HEK293 (cell line): ENCODE measurements at regions not wholly inside any gene's neighbourhood (a gene's known extent, or its start where the extent isn't known, plus 50 kb on each side); places are given as distances from the start of the nearest gene placed in this dataset.

Source experiments
- EGR2 ChIP-seq: fragments of 450-650 bp; formaldehyde crosslinking; IDR thresholded peaks from 2 replicates; pipeline ENCODE4 v1.5.1; 2016; ENCODE audit warnings: low read depth, missing biosample characterization, missing genetic modification characterization
- FEZF1 ChIP-seq: fragments of 450-650 bp; formaldehyde crosslinking; IDR thresholded peaks from 2 replicates; pipeline ENCODE4 v1.5.1; 2016; ENCODE audit warnings: missing biosample characterization, missing genetic modification characterization
- GLIS1 ChIP-seq: fragments of 450-650 bp; formaldehyde crosslinking; IDR thresholded peaks from 2 replicates; pipeline ENCODE4 v1.5.1; 2016; ENCODE audit warnings: missing biosample characterization, missing genetic modification characterization
- GLIS2 ChIP-seq: fragments of 450-650 bp; formaldehyde crosslinking; IDR thresholded peaks from 2 replicates; pipeline ENCODE4 v1.5.1; 2016; ENCODE audit warnings: missing biosample characterization, missing genetic modification characterization
- HOXA7 ChIP-seq: sonication (generic); formaldehyde crosslinking; IDR thresholded peaks from 2 replicates; pipeline ENCODE4 v1.8.1; 2022; ENCODE audit warnings: missing genetic modification reagents, borderline replicate concordance
- OVOL3 ChIP-seq: fragments of 450-650 bp; formaldehyde crosslinking; IDR thresholded peaks from 2 replicates; pipeline ENCODE4 v1.5.1; 2016; ENCODE audit warnings: missing biosample characterization, missing genetic modification characterization
- PRDM1 ChIP-seq: fragments of 450-650 bp; formaldehyde crosslinking; IDR thresholded peaks from 2 replicates; pipeline ENCODE4; 2016; ENCODE audit warnings: missing biosample characterization, missing genetic modification characterization
- SCRT1 ChIP-seq: fragments of 450-650 bp; formaldehyde crosslinking; IDR thresholded peaks from 2 replicates; pipeline ENCODE4 v1.5.1; 2016; ENCODE audit warnings: missing biosample characterization, missing genetic modification characterization, borderline replicate concordance
- TCF7L2 ChIP-seq: IDR thresholded peaks from 2 replicates; pipeline ENCODE4 v1.6.1; 2011; ENCODE audit warnings: low read depth, mild to moderate bottlenecking, inconsistent platforms, low read length, moderate library complexity, borderline replicate concordance
- ZEB2 ChIP-seq: fragments of 450-650 bp; formaldehyde crosslinking; IDR thresholded peaks from 2 replicates; pipeline ENCODE4 v1.5.1; 2016; ENCODE audit warnings: missing biosample characterization, missing genetic modification characterization
- ZIC2 ChIP-seq: fragments of 450-650 bp; formaldehyde crosslinking; IDR thresholded peaks from 2 replicates; pipeline ENCODE4 v1.5.1; 2016; ENCODE audit warnings: missing biosample characterization, missing genetic modification characterization
- ZNF202 ChIP-seq: fragments of 450-650 bp; formaldehyde crosslinking; IDR thresholded peaks from 2 replicates; pipeline ENCODE4 v1.5.1; 2016; ENCODE audit warnings: missing biosample characterization, missing genetic modification characterization, borderline replicate concordance
- ZNF266 ChIP-seq: fragments of 450-650 bp; formaldehyde crosslinking; IDR thresholded peaks from 2 replicates; pipeline ENCODE4 v1.5.1; 2016; ENCODE audit warnings: missing biosample characterization, missing genetic modification characterization, low read depth
- ZNF324 ChIP-seq: fragments of 450-650 bp; formaldehyde crosslinking; IDR thresholded peaks from 2 replicates; pipeline ENCODE4 v1.5.1; 2016; ENCODE audit warnings: missing biosample characterization, missing genetic modification characterization
- ZNF394 ChIP-seq: fragments of 450-650 bp; formaldehyde crosslinking; IDR thresholded peaks from 2 replicates; pipeline ENCODE4 v1.5.1; 2016; ENCODE audit warnings: missing biosample characterization, missing genetic modification characterization, mild to moderate bottlenecking, moderate library complexity, borderline replicate concordance
- ZNF600 ChIP-seq: fragments of 450-650 bp; formaldehyde crosslinking; IDR thresholded peaks from 2 replicates; pipeline ENCODE4 v1.5.1; 2016; ENCODE audit warnings: missing biosample characterization, missing genetic modification characterization
- ZSCAN23 ChIP-seq: fragments of 450-650 bp; formaldehyde crosslinking; IDR thresholded peaks from 2 replicates; pipeline ENCODE4 v1.5.1; 2016; ENCODE audit warnings: missing biosample characterization, missing genetic modification characterization
- TF ChIP-seq, protein P1 (sequence below): fragments of 450-650 bp; formaldehyde crosslinking; IDR thresholded peaks from 2 replicates; pipeline ENCODE4 v1.5.1; 2016; ENCODE audit warnings: missing biosample characterization, missing genetic modification characterization, low read depth
- TF ChIP-seq, protein P2 (sequence below): fragments of 450-650 bp; formaldehyde crosslinking; IDR thresholded peaks from 2 replicates; pipeline ENCODE4 v1.5.1; 2016; ENCODE audit warnings: missing biosample characterization, missing genetic modification characterization
- TF ChIP-seq, protein P3 (sequence below): fragments of 450-650 bp; formaldehyde crosslinking; IDR thresholded peaks from 2 replicates; pipeline ENCODE4 v1.5.1; 2017; ENCODE audit warnings: missing biosample characterization, missing genetic modification characterization
- TF ChIP-seq, protein P4 (sequence below): fragments of 450-650 bp; formaldehyde crosslinking; IDR thresholded peaks from 2 replicates; pipeline ENCODE4 v1.5.1; 2016; ENCODE audit warnings: missing biosample characterization, missing genetic modification characterization, low read depth
- TF ChIP-seq, protein P5 (sequence below): fragments of 450-650 bp; formaldehyde crosslinking; IDR thresholded peaks from 2 replicates; pipeline ENCODE4 v1.5.1; 2016; ENCODE audit warnings: missing biosample characterization, missing genetic modification characterization
- TF ChIP-seq, protein P6 (sequence below): fragments of 450-650 bp; formaldehyde crosslinking; IDR thresholded peaks from 2 replicates; pipeline ENCODE4 v1.5.1; 2017; ENCODE audit warnings: missing biosample characterization, missing genetic modification characterization
- TF ChIP-seq, protein P7 (sequence below): fragments of 450-650 bp; formaldehyde crosslinking; IDR thresholded peaks from 2 replicates; pipeline ENCODE4 v1.5.1; 2016; ENCODE audit warnings: missing biosample characterization, missing genetic modification characterization, borderline replicate concordance

DNA sequence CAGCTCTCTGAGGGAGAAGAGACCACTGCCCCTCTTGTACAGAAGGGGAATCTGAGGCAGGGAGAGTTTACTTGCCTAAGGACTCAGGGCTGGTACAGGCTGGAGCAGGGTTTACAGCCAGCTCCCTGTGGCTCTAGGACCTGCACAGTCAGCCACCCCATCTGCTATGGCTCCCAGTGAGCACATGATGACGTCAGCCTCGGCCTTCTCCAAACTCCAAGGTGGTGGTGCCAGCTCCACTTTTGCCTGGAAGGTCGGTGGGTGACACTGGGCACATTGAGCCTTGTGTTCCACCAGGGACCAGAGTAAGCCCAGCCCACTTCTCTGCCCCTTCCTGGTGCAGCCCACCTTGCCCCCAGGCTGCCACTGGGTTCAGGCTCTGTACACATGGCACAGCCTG is 202.2 kb downstream of the ENGASE start (continued):
- TF ChIP-seq, protein P1, sequence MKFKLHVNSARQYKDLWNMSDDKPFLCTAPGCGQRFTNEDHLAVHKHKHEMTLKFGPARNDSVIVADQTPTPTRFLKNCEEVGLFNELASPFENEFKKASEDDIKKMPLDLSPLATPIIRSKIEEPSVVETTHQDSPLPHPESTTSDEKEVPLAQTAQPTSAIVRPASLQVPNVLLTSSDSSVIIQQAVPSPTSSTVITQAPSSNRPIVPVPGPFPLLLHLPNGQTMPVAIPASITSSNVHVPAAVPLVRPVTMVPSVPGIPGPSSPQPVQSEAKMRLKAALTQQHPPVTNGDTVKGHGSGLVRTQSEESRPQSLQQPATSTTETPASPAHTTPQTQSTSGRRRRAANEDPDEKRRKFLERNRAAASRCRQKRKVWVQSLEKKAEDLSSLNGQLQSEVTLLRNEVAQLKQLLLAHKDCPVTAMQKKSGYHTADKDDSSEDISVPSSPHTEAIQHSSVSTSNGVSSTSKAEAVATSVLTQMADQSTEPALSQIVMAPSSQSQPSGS (tag by site-specific recombination) = peak; percentile 87
- TF ChIP-seq GLIS1 (tag by site-specific recombination) = peak; percentile 36; the same call in 1 of the 2 replicates
- no peak for TF ChIP-seq EGR2 (tag by site-specific recombination)
- TF ChIP-seq HOXA7 (CRISPR knock-in tag) = no peak
- no peak for TF ChIP-seq ZNF202 (tag by site-specific recombination)
- TF ChIP-seq OVOL3 (tag by site-specific recombination) = no peak
- TF ChIP-seq, protein P2, sequence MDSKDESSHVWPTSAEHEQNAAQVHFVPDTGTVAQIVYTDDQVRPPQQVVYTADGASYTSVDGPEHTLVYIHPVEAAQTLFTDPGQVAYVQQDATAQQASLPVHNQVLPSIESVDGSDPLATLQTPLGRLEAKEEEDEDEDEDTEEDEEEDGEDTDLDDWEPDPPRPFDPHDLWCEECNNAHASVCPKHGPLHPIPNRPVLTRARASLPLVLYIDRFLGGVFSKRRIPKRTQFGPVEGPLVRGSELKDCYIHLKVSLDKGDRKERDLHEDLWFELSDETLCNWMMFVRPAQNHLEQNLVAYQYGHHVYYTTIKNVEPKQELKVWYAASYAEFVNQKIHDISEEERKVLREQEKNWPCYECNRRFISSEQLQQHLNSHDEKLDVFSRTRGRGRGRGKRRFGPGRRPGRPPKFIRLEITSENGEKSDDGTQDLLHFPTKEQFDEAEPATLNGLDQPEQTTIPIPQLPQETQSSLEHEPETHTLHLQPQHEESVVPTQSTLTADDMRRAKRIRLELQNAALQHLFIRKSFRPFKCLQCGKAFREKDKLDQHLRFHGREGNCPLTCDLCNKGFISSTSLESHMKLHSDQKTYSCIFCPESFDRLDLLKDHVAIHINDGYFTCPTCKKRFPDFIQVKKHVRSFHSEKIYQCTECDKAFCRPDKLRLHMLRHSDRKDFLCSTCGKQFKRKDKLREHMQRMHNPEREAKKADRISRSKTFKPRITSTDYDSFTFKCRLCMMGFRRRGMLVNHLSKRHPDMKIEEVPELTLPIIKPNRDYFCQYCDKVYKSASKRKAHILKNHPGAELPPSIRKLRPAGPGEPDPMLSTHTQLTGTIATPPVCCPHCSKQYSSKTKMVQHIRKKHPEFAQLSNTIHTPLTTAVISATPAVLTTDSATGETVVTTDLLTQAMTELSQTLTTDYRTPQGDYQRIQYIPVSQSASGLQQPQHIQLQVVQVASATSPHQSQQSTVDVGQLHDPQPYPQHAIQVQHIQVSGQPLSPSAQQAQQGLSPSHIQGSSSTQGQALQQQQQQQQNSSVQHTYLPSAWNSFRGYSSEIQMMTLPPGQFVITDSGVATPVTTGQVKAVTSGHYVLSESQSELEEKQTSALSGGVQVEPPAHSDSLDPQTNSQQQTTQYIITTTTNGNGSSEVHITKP (tag by site-specific recombination) = peak; percentile 51; the same call in 1 of the 2 replicates
- TF ChIP-seq, protein P3, sequence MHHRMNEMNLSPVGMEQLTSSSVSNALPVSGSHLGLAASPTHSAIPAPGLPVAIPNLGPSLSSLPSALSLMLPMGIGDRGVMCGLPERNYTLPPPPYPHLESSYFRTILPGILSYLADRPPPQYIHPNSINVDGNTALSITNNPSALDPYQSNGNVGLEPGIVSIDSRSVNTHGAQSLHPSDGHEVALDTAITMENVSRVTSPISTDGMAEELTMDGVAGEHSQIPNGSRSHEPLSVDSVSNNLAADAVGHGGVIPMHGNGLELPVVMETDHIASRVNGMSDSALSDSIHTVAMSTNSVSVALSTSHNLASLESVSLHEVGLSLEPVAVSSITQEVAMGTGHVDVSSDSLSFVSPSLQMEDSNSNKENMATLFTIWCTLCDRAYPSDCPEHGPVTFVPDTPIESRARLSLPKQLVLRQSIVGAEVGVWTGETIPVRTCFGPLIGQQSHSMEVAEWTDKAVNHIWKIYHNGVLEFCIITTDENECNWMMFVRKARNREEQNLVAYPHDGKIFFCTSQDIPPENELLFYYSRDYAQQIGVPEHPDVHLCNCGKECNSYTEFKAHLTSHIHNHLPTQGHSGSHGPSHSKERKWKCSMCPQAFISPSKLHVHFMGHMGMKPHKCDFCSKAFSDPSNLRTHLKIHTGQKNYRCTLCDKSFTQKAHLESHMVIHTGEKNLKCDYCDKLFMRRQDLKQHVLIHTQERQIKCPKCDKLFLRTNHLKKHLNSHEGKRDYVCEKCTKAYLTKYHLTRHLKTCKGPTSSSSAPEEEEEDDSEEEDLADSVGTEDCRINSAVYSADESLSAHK = no peak
- TF ChIP-seq, protein P4, sequence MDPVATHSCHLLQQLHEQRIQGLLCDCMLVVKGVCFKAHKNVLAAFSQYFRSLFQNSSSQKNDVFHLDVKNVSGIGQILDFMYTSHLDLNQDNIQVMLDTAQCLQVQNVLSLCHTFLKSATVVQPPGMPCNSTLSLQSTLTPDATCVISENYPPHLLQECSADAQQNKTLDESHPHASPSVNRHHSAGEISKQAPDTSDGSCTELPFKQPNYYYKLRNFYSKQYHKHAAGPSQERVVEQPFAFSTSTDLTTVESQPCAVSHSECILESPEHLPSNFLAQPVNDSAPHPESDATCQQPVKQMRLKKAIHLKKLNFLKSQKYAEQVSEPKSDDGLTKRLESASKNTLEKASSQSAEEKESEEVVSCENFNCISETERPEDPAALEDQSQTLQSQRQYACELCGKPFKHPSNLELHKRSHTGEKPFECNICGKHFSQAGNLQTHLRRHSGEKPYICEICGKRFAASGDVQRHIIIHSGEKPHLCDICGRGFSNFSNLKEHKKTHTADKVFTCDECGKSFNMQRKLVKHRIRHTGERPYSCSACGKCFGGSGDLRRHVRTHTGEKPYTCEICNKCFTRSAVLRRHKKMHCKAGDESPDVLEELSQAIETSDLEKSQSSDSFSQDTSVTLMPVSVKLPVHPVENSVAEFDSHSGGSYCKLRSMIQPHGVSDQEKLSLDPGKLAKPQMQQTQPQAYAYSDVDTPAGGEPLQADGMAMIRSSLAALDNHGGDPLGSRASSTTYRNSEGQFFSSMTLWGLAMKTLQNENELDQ (tag by site-specific recombination) = 0 out of 2 replicates have a peak, but pooled peaks have one; percentile 68
- no peak for TF ChIP-seq FEZF1 (tag by site-specific recombination)
- peak; percentile 79 for TF ChIP-seq ZIC2 (tag by site-specific recombination)
- TF ChIP-seq SCRT1 (tag by site-specific recombination) = no peak
- TF ChIP-seq, protein P5, sequence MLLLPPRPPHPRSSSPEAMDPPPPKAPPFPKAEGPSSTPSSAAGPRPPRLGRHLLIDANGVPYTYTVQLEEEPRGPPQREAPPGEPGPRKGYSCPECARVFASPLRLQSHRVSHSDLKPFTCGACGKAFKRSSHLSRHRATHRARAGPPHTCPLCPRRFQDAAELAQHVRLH (tag by site-specific recombination) = no peak
- no peak for TF ChIP-seq ZNF324 (tag by site-specific recombination)
- TF ChIP-seq, protein P6, sequence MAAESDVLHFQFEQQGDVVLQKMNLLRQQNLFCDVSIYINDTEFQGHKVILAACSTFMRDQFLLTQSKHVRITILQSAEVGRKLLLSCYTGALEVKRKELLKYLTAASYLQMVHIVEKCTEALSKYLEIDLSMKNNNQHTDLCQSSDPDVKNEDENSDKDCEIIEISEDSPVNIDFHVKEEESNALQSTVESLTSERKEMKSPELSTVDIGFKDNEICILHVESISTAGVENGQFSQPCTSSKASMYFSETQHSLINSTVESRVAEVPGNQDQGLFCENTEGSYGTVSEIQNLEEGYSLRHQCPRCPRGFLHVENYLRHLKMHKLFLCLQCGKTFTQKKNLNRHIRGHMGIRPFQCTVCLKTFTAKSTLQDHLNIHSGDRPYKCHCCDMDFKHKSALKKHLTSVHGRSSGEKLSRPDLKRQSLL (tag by site-specific recombination) = peak; percentile 84
- TF ChIP-seq ZEB2 (tag by site-specific recombination) = no peak
- TF ChIP-seq GLIS2 (tag by site-specific recombination) = no peak
- no peak for TF ChIP-seq ZNF266 (tag by site-specific recombination)
- TF ChIP-seq PRDM1 (tag by site-specific recombination) = no peak
- TF ChIP-seq ZNF394 (tag by site-specific recombination) = no peak
- TF ChIP-seq, protein P7, sequence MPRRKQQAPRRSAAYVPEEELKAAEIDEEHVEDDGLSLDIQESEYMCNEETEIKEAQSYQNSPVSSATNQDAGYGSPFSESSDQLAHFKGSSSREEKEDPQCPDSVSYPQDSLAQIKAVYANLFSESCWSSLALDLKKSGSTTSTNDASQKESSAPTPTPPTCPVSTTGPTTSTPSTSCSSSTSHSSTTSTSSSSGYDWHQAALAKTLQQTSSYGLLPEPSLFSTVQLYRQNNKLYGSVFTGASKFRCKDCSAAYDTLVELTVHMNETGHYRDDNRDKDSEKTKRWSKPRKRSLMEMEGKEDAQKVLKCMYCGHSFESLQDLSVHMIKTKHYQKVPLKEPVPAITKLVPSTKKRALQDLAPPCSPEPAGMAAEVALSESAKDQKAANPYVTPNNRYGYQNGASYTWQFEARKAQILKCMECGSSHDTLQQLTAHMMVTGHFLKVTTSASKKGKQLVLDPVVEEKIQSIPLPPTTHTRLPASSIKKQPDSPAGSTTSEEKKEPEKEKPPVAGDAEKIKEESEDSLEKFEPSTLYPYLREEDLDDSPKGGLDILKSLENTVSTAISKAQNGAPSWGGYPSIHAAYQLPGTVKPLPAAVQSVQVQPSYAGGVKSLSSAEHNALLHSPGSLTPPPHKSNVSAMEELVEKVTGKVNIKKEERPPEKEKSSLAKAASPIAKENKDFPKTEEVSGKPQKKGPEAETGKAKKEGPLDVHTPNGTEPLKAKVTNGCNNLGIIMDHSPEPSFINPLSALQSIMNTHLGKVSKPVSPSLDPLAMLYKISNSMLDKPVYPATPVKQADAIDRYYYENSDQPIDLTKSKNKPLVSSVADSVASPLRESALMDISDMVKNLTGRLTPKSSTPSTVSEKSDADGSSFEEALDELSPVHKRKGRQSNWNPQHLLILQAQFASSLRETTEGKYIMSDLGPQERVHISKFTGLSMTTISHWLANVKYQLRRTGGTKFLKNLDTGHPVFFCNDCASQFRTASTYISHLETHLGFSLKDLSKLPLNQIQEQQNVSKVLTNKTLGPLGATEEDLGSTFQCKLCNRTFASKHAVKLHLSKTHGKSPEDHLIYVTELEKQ (tag by site-specific recombination) = no peak
- TF ChIP-seq TCF7L2 = no peak
- TF ChIP-seq ZSCAN23 (tag by site-specific recombination) = no peak
- TF ChIP-seq ZNF600 (tag by site-specific recombination) = peak; percentile 78
